Activated CD4-positive, alpha-beta T cell treated with anti-CD3 and anti-CD28 coated beads, Interleukin-10, Interleukin-2, amounts not matched to agents 100 ng/mL and 50 ng/mL, durations not matched to agents 16 hours and 8 hours (primary cell): ENCODE measurements at regions not wholly inside any gene's neighbourhood (a gene's known extent, or its start where the extent isn't known, plus 50 kb on each side); places are given as distances from the start of the nearest gene placed in this dataset.
"Not testable (repeated sequence)": the region's sequence is repeated elsewhere in the genome, so short reads cannot be mapped to it uniquely, and the experiment has no call there.

Source experiments
- DNase-seq: peaks from one replicate; pipeline ENCODE4 v3.0.0-alpha.2; 2020

GRCh38 chr9:26220367-26220766 lies 542.1 kb upstream of the TUSC1 start:
- DNase-seq: no peak

GRCh38 chr9:26219961-26220360 lies 541.7 kb upstream of the TUSC1 start:
- no peak for DNase-seq

- no peak for DNase-seq
These were observed 538.5 kb upstream of the TUSC1 start for GRCh38 chr9:26216702-26217101.

GRCh38 chr9:26214713-26215444 lies 536.6 kb upstream of the TUSC1 start:
- DNase-seq: not testable (repeated sequence)

- DNase-seq: no peak
These were observed 532.2 kb upstream of the TUSC1 start for GRCh38 chr9:26210338-26210851.

- no peak for DNase-seq
These were observed 527.0 kb upstream of the TUSC1 start for GRCh38 chr9:26205261-26205660.

GRCh38 chr9:26193237-26193636 lies 515.0 kb upstream of the TUSC1 start:
- DNase-seq: no peak

- no peak for DNase-seq
These were observed 513.5 kb upstream of the TUSC1 start for GRCh38 chr9:26191711-26192110.

- DNase-seq: no peak
These were observed 503.6 kb upstream of the TUSC1 start for GRCh38 chr9:26181836-26182235.

GRCh38 chr9:26176628-26177027 lies 498.4 kb upstream of the TUSC1 start:
- DNase-seq: no peak

GRCh38 chr9:26175264-26175663 lies 497.0 kb upstream of the TUSC1 start:
- no peak for DNase-seq

- no peak for DNase-seq
These were observed 494.1 kb upstream of the TUSC1 start for GRCh38 chr9:26172301-26172700.

GRCh38 chr9:26171691-26172090 lies 493.4 kb upstream of the TUSC1 start:
- DNase-seq: no peak

GRCh38 chr9:26170190-26170589 lies 491.9 kb upstream of the TUSC1 start:
- DNase-seq: no peak

GRCh38 chr9:26169708-26170107 lies 491.5 kb upstream of the TUSC1 start:
- no peak for DNase-seq

- no peak for DNase-seq
These were observed 488.3 kb upstream of the TUSC1 start for GRCh38 chr9:26166537-26166936.

- DNase-seq: no peak
These were observed 487.2 kb upstream of the TUSC1 start for GRCh38 chr9:26165426-26165825.

- DNase-seq: no peak
These were observed 485.7 kb upstream of the TUSC1 start for GRCh38 chr9:26163931-26164330.

GRCh38 chr9:26159575-26160392 lies 481.5 kb upstream of the TUSC1 start:
- no peak for DNase-seq

GRCh38 chr9:26158631-26159150 lies 480.4 kb upstream of the TUSC1 start:
- DNase-seq: no peak

GRCh38 chr9:26157411-26157810 lies 479.2 kb upstream of the TUSC1 start:
- DNase-seq: no peak

- DNase-seq: no peak
These were observed 474.1 kb upstream of the TUSC1 start for GRCh38 chr9:26152350-26152749.

- DNase-seq: no peak
These were observed 469.9 kb upstream of the TUSC1 start for GRCh38 chr9:26148128-26148527.

GRCh38 chr9:26145938-26146337 lies 467.7 kb upstream of the TUSC1 start:
- no peak for DNase-seq
